Urinary bladder (tissue), 3 donors: ENCODE measurements at regions not wholly inside any gene's neighbourhood (a gene's known extent, or its start where the extent isn't known, plus 50 kb on each side); places are given as distances from the start of the nearest gene placed in this dataset.

ENCODE experiments used
- DNase-seq: peaks from one replicate; pipeline ENCODE4 v3.0.0-alpha.2; 2015; ENCODE audit errors: extremely low spot score
- H3K27ac ChIP-seq: one replicate; pipeline ENCODE4 v1.5.1; 2013; ENCODE audit warnings: low read depth, mild to moderate bottlenecking, moderate library complexity
- H3K36me3 ChIP-seq: one replicate; pipeline ENCODE4 v1.6.1; 2013; ENCODE audit warnings: mild to moderate bottlenecking, moderate library complexity; ENCODE audit not compliant: insufficient read depth
- H3K4me1 ChIP-seq: one replicate; pipeline ENCODE4 v1.6.1; 2013; ENCODE audit warnings: mild to moderate bottlenecking, moderate library complexity; ENCODE audit not compliant: insufficient read depth
- H3K4me3 ChIP-seq: one replicate; pipeline ENCODE4 v1.5.1; 2013; ENCODE audit warnings: low read depth, low read length
- WGBS: extraction: QIAGEN DNeasy Blood & Tissue Kit; methylation state at CpG from one replicate; pipeline ENCODE4 v1.1.7; 2013; 5-methylcytosine and 5-hydroxymethylcytosine counted together
- donor health status: healthy with polysubstance abuse.
- donor health status: healthy.

DNA sequence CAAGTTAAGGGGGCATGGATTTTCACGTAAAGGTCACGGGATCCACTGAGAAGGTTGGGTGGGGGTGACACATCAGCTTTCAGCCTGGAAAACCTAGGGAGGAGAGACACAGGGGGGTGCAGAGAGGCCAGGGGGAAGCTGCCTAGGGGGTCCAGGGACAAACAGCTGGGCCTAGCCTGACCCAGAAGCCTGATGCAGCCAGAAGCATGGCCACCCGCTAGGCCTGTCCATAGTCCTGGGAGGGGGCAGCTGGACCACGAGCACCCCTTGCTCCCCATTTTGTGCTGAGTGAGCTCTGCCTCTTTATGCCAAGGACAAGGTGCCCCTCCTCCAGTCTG lies 322.7 kb upstream of the RTL1 start:
- 92% methylated on average over 4 of the region's 4 CpGs for WGBS
- no peaks in the 10 kb centered on the region for H3K4me1 ChIP-seq
- DNase-seq = no peak

DNA sequence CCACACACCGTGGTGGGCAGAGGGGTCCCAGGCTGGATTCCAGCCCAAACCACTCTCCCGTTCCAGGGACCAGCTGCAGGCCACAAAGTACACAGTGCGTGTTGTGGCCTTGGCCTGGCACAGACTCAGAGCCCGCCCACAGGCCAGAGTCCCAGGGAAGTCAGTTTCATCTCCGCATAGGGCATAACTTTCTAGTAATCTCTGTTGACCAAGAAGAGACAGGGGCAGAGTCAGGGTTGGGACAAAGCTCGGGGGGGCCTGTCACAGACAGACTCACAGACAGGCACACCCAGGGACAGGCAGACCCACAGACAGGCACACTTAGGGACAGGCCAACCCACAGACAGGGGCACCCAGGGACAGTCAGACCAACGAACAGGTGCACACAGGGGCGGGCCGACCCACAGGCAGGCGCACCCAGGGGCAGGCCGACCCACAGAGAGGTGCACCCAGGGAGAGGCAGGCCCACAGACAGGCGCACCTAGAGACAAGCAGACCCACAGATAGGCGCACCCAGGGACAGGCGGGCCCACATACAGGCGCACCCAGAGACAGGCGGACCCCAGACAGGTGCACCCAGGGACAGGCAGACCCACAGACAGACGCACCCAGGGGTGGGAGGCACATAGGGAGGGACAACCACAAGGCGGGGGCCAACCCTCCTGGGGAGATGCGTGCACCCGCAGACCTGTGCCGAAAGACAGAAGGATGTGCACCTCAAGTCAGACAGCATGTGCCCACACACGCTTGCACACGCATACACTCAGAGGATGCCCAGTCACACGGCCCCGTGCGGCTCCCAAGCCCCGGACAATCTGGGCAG lies 323.3 kb upstream of the RTL1 start:
- Histone ChIP-seq H3K36me3 (no peaks in the 10 kb centered on the region), H3K27ac (no peak overlapping the region), H3K4me3 (no peak overlapping the region), H3K4me1 (no peaks in the 10 kb centered on the region)
- no peak for DNase-seq
- WGBS = 85% methylated on average over 27 of the region's 27 CpGs

More for the DNA sequence above, 322.7 kb upstream of the RTL1 start:
- no peak overlapping the region for H3K27ac ChIP-seq
- H3K36me3 ChIP-seq = no peaks in the 10 kb centered on the region
- no peak overlapping the region for H3K4me3 ChIP-seq

DNA sequence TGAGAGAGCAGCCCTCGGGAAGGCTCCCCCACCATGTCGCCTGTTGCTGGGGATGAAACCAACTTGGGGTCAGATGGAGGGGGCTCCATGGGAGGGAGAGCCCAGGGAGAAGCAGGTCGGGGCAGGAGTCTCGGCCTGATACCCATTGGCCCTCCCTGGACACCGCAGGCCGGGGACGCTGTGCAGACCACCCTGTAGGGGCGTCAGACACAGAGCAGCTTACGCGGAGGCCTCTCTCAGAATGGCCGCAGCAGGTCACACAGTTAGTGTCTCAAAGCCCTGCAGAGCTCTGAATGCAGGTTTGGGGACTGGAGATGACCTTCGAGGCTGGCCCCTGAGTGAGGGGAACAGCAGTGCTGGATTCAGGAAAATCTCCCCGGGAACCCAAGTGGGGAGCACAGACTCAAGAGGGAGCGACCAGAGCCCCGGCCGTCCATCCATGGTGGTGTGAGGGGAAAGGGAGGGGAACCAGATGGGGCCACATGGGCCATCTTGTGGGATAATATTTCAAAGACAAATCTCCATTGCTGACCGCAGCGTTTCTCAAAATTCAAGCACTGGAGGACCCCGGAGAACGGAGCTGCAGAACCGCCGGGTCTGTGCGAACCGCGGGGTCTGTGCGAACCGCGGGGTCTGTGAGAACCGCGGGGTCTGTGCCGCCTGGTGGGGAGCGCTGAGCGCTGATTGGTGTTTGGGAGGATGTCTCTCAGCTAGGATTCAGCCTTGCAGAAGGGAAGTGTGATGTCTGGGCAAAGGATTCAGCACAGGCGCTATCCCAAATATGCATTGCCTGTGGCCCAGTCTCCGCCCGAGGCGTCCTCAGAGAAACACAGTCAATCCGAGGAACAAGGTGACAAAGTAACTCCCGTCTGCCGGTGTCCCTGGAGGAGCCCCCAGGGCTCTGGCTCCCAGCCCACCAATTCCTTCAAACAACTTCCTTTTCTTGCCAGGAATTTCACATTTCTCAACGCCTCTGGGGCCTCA lies 324.4 kb upstream of the RTL1 start:
- Histone ChIP-seq H3K4me1 (no peaks in the 10 kb centered on the region), H3K4me3 (no peak overlapping the region), H3K36me3 (no peaks in the 10 kb centered on the region), H3K27ac (no peak overlapping the region)
- WGBS = 92% methylated on average over 41 of the region's 41 CpGs
- no peak for DNase-seq

DNA sequence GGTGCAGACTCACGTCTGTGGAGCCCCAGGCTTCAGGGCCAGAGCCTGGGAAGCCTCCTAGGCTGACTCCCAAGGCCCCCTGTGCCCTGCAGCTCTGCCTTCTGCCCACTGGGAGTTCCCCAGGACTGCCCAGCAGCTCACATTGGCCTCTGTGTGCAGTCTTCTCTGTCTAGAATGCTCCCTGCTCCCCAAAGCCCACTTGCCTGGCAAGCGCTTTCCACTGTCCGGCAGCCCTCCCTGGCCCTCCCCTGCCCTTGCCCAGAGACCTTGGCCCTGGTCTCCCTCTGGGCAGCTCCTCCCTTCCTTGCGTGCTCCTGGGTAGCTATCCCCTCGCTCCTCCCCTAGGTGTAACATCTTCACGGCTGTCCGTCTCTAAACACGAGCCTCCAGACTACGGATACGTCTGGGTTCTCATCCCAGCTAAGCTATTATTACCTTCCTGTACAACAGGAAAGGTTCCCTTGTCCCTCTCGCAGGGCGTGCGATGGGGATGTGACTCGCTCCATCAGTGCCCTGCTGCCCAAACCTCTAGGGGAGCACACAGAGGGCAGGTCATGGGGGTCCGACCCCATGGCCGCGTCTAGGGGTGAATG lies 325.5 kb upstream of the RTL1 start:
- H3K4me3 ChIP-seq = no peak overlapping the region
- H3K27ac ChIP-seq = no peak overlapping the region
- WGBS = 92% methylated on average over 17 of the region's 17 CpGs

DNA sequence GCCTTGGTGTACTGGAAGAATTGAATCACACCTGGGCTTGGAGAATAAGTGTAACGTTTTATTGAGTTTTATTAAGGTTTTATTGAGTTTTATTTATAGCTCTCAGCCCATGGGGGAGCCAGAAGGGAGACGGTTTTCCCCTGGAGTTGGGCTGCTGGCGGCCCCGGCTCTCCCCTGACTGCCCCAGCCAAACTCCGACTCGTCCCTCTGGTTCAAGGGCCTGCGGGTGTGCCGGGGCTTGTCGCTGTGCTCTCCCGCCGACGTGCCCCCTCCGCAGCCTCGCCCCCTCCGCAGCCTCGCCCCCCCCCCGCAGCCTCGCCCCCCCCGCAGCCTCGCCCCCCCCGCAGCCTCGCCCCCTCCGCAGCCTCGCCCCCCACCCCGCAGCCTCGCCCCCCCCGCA lies 326.1 kb upstream of the RTL1 start:
- H3K36me3 ChIP-seq = no peaks in the 10 kb centered on the region
- WGBS = 72% methylated on average over 22 of the region's 27 CpGs
- H3K4me3 ChIP-seq = no peak overlapping the region
- H3K4me1 ChIP-seq = no peaks in the 10 kb centered on the region
- no peak for DNase-seq
- no peak overlapping the region for H3K27ac ChIP-seq

More for the DNA sequence above, 325.5 kb upstream of the RTL1 start:
- H3K4me1 ChIP-seq = no peaks in the 10 kb centered on the region
- DNase-seq = no peak
- no peaks in the 10 kb centered on the region for H3K36me3 ChIP-seq

DNA sequence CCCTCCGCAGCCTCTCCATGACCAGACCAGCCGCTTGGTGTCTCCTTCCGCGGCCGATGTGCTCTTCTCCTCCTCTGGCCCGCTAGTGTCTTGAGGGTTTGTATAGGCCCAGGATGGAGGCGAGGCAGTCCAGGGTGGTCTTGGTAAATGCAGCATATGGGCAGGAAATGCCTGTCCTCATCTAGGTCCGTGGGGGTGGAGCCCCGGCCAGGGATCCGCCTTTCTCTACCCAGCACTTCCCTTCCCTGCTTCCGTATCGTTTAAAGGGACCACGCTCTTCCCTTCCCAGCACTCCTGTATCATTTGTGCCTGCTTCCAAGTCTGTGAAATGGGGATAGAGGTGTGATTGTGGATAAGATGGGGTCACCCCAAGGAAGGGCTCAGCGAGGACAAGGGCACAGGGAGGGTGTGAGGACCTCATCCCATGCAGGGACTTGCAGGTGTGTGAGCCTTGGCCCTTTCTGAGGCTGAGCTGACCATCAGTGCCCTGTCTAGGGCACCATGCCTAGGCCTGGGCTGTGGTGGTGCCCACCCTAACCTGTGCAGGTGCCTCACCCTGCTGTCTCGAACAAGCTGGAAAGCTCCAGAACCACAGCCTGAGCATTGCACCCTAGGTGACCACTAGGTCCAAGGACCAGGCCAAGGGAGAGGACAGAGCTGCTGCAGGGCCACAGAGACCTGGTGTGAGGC lies 326.8 kb upstream of the RTL1 start:
- WGBS = 90% methylated on average over 15 of the region's 15 CpGs

DNA sequence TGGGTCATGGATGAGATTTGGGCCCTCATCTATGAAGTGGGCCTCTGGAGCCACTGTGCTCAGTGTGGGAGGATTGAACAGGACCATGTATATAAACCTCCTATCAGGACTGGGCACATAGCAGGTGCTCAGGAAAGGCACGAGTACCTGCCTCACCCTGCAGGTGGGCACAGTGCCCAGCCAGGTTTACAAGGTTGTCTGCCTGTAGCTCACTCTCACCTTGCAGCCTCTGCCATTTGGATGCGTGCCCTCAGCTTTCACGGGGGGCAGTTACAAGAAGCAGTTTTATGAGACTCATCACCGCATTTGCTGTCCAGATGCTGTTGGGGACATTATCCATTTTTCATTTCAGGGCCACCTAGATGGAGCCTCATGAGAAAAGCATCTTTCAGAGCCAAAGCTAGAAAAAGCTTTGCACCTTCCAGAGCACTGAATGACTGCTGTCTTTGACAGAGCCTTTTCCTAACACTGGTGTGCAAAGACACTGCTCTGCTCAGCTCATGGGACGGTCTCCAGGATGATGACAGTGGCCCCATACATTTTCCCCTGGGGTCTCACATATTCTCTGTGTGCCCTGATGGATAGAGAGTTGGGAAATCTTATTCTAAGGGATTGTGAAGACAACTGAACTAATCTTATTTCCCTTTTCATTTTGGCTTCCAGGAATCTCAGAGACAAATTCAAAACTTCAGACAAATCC lies 327.5 kb upstream of the RTL1 start:
- no peak overlapping the region for H3K4me3 ChIP-seq
- H3K36me3 ChIP-seq = no peaks in the 10 kb centered on the region
- no peak for DNase-seq
- 90% methylated on average over 5 of the region's 5 CpGs for WGBS
- H3K27ac ChIP-seq = no peak overlapping the region
- no peaks in the 10 kb centered on the region for H3K4me1 ChIP-seq

More for the DNA sequence above, 326.8 kb upstream of the RTL1 start:
- H3K27ac ChIP-seq = no peak overlapping the region
- no peaks in the 10 kb centered on the region for H3K36me3 ChIP-seq
- no peaks in the 10 kb centered on the region for H3K4me1 ChIP-seq
- no peak for DNase-seq
- no peak overlapping the region for H3K4me3 ChIP-seq

DNA sequence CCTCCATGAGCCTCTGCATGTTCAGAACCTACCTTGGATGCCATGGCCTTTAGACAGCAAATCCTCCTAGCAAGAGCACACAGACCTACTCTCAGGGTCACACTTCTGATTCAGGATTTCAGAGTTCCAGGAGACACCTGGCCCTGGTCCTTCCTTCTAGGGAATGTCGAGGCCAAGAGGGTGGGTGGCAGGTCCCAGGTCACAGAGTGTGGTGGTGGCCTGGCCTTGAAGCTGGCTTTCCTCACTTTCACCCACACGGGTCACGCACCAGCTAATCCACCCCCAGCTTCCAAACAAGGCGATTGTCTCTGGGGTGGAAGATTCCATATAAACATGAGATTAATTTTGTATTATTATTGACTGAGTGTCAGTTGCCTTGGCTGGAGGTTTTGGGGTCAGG lies 328.3 kb upstream of the RTL1 start:
- WGBS = 90% methylated on average over 4 of the region's 4 CpGs
- no peaks in the 10 kb centered on the region for H3K36me3 ChIP-seq
- no peak overlapping the region for H3K4me3 ChIP-seq
- no peak overlapping the region for H3K27ac ChIP-seq
- no peak for DNase-seq
- H3K4me1 ChIP-seq = no peaks in the 10 kb centered on the region

DNA sequence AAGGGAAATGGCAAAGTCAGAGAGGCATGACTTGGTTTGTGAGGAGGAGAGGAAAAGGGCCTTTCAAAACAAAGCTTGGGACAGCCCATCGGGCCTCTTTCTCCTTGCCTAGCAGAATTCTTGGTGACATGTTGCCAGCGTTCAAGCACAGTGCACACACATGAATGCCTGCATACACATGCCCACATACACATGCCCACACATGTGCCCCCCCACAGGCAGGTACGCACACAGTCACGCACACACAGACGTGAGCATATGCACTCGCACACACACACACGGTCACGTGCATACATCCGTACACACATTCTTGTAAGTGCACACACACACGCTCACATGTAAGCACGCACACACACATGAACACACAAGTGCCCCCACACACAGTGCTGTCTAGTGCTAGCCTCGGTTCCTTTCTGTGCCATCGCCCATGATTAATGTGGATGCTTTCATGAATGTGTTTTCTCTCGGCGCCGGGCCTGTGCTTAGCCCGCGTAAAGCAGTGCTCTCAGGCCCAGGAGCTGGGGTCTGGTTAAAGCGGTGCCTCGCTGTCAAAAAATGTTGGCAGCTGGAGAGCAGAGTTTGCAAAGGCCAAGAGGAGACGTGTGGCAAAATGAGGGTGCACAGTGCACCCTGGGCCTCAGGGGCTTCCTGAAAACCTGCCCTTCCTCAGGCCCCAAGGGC lies 328.8 kb upstream of the DIO3 start:
- 82% methylated on average over 21 of the region's 21 CpGs for WGBS
- no peaks in the 10 kb centered on the region for H3K36me3 ChIP-seq
- no peak overlapping the region for H3K4me3 ChIP-seq
- DNase-seq = no peak
- H3K27ac ChIP-seq = no peak overlapping the region
- H3K4me1 ChIP-seq = no peaks in the 10 kb centered on the region

DNA sequence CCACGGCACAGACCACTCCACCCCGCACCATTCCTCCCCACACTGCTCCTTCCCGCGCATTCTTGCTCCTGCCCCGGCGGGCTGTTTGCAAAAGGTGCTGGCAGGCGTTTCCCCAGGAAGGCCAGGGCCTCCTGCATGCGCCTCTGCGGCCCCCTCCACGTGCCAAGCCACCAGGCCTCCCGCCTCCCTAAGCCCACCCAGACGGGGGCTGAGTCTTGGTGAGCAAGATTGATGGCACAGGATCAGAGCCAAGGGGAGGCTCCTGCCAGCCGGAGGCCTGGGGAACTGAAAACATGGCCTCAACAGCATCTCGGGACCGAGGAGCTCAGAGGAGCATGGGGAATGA lies 328.3 kb upstream of the DIO3 start:
- no peaks in the 10 kb centered on the region for H3K36me3 ChIP-seq
- WGBS = 66% methylated on average over 15 of the region's 15 CpGs
- H3K27ac ChIP-seq = no peak overlapping the region
- no peaks in the 10 kb centered on the region for H3K4me1 ChIP-seq
- no peak overlapping the region for H3K4me3 ChIP-seq
- DNase-seq = no peak

DNA sequence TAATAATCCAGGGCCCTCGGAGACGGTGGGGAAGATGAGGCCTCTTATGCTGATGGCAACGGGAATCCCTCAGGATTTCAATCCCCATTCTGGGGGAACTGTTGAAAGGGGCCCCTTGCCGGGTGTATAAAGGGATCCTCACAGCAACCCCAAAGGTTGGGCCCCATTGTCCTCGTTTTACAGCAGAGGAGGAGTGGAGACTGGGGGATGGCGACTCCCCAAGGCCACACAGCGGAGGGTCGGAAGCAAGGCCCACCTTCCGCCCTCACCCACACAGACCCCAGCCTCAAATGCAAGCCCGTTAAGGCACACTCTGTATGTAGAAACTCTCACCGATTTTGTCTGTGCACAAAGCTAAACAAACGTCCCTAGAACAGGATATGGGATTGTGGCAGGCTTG lies 327.9 kb upstream of the DIO3 start:
- 78% methylated on average over 12 of the region's 12 CpGs for WGBS
- Histone ChIP-seq H3K4me3 (no peak overlapping the region), H3K4me1 (no peaks in the 10 kb centered on the region), H3K27ac (no peak overlapping the region), H3K36me3 (no peaks in the 10 kb centered on the region)
- DNase-seq = no peak

DNA sequence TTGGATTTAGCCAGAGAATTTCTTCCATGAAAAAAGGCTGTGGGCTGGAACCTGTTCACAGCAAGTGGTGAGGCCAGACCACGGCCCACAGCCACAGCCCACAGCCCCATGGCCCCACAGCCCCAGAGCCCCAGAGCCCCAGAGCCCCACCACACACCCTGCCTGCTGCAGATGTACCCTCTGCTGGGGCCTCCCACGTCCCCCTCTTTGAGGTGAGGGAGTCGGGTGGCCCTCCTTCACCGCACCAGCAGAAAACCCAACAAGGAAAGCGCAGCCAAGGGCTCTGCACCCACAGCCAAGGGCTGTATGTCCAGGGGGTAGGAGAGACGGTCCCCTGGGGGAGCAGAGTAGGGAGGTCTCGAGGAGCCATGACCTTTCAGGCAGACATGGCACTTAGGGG lies 327.5 kb upstream of the DIO3 start:
- no peaks in the 10 kb centered on the region for H3K36me3 ChIP-seq
- DNase-seq = no peak
- no peak overlapping the region for H3K27ac ChIP-seq
- no peak overlapping the region for H3K4me3 ChIP-seq
- 89% methylated on average over 7 of the region's 7 CpGs for WGBS
- no peaks in the 10 kb centered on the region for H3K4me1 ChIP-seq
